Suppressor macrophage treated with lipopolysaccharide for 1 hour (primary cell): ENCODE measurements at regions not wholly inside any gene's neighbourhood (a gene's known extent, or its start where the extent isn't known, plus 50 kb on each side); places are given as distances from the start of the nearest gene placed in this dataset.
"Not testable (repeated sequence)": the region's sequence is repeated elsewhere in the genome, so short reads cannot be mapped to it uniquely, and the experiment has no call there.

ENCODE experiments used
- DNase-seq, 3 donors: peaks; one replicate each; pipeline ENCODE4 v3.0.0-alpha.2; 2020 to 2022

GRCh38 chrX:144202726-144203125 is 318.9 kb downstream of the UBE2NL start:
- not testable (repeated sequence) for DNase-seq

DNA sequence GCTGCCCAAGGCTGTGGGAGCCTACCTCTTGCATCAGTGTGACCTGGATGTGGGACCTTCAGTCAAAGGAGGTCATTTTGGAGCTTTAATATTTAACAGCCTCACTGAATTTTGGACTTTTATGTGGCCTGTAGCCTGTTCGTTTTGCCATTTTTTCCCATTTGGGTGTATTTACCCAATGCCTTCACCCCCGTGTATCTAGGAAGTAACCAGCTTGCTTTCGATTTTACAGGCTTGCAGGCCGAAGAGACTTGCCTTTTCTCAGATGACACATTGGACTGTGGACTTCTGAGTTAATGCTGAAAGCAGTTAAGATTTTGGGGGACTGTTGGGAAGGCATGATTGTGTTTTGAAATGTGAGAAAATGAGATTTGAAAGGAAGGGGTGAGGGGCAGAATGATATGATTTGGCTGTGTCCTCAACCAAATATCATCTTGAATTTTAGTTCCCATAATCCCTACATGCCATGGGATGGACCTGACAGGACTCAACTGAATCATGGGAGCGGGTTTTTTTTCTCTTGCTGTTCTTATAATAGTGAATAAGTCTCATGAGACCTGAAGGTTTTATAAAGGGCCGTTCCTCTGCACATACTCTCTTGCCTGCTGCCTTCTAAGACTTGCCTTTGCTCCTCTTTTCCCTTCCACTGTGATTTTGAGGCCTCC is 324.6 kb downstream of the UBE2NL start:
- DNase-seq, result not testable (repeated sequence)

DNA sequence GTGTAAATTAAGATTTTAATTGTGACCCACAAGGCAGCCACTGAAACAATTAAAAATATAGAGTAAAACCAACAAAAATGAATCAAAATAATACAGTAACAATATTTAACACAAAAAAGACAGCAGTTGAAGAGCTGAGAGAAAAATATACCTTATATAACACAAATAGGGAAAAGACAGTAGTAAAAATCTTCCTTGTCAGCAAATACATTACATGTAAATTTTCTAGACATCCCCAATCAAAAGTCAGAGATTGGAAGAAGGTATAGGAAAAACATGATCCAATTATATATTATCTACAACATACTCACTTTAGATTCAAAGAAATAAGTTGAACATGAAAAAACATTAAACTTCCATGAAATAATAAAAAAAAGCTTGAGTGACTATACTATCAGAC is 330.8 kb downstream of the UBE2NL start:
- no peak for DNase-seq

DNA sequence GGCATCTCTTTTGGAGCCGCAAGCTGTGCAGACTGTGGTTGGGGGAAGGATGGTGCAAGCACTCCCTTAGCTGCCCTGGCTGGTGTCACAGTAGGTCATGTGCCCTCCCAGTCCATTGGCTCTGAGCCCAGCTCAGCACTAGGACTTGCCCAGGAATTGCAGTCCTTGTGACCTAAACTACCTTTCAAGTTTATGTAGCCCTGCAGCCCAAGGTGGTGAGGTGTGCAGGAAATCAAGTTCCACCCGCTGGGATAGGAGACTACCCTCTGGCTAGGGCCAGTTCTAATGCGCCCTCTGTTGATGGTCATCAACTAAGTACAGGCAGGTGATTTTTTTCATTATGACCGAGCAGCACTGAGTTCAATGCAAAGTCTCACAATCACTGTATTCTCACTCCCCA is 335.2 kb downstream of the UBE2NL start:
- no peak for DNase-seq

GRCh38 chrX:144231116-144231785 is 347.4 kb downstream of the UBE2NL start:
- DNase-seq, result not testable (repeated sequence)

DNA sequence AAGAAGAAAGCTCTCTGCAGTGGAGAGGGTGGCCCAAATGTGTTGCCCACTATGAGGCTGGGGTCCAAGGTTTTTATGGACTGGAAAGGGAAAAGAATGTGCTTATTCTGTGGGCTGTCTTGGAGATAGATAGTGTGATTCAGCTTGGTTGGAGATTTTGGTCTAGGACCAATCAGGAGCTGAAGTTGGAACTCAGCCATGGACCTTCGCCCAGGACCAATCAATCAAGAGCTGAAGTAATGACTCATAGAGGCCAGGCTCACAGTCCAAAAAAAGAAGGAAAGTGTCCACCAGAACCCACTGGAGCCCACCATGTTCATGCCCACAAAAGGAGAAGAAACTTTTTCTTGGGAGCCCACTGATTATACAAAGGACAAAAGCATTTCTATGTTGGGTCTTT is 369.5 kb downstream of the UBE2NL start:
- DNase-seq, result no peak

- DNase-seq, result no peak
These were observed 375.2 kb downstream of the UBE2NL start for GRCh38 chrX:144259054-144259453.

DNA sequence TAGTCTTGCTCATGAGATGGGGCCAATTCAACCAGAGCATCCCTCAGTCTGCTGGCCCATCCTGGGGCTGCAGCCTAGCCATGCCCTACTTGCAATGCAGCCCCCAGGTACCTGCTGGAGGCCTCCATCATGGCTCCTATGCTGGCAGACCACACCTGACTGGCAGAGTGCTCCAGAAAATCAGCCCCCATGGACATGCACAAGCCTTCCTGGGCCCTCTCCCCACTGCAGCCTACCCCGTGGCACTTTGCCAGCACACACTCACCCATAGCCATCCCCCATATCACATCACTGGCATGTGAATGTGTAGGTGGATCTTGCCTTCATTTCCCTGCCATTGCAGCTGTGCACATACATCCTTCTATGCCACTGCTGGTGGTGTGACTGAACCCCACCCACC is 381.8 kb downstream of the UBE2NL start:
- DNase-seq, result no peak

DNA sequence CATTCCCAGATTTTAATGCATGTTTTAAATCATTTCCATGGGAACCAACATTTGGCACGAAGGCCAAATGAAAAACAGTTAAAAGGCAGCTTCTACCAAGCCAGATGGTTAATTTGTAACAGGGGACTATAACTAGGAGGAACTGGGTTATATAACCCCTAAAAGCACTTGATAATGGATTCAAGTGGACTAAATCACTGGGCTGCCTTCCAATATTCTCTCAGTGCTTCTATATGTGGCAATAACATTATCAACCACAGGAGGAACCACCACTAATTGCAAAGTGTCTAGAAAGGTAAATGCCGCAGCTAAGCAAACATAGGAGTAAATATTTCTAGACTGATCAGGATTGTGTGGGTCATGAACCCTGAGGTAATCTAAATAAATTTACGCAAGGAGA is 391.5 kb downstream of the UBE2NL start:
- DNase-seq, result no peak

DNA sequence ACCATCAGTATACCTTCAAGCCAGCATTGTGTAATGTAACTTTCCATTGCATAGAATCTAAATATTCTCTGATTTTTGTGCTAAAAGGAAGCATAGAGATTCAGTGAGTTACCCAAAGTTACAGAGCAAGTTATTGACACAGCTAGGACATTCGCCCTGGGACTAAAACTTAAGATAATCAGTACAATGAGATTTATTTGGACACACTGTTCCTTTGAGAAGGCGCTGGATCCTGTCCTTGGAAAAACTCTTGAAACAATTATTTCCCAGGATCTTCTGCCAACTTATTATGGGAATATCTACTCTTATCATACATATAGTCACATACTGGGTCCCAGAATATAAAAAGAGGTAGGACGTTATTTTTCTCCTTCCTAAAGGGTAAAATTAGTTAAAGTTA is 392.0 kb downstream of the UBE2NL start:
- DNase-seq, result no peak

GRCh38 chrX:144293229-144293628 is 409.4 kb downstream of the UBE2NL start:
- DNase-seq, result no peak

DNA sequence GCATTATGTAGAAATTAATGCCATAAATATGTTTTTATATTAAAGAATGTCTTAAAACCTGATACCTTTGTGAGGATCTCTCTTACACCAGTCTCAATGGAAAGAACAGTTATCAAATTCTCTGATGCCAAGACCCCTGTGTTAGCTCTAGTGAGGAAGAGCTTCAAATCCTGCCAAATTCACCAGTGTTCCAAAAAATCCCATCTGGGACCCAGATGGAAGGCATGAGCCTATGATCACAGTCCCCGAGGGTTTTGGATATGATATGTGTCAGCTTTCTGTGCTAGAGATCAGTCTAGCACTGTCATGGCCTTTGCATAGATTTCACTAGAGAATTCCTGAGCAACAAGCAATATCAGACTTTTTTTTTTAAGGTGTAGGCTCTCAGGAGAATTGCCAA is 412.1 kb downstream of the UBE2NL start:
- no peak for DNase-seq

GRCh38 chrX:144297221-144297620 is 413.4 kb downstream of the UBE2NL start:
- no peak for DNase-seq

DNA sequence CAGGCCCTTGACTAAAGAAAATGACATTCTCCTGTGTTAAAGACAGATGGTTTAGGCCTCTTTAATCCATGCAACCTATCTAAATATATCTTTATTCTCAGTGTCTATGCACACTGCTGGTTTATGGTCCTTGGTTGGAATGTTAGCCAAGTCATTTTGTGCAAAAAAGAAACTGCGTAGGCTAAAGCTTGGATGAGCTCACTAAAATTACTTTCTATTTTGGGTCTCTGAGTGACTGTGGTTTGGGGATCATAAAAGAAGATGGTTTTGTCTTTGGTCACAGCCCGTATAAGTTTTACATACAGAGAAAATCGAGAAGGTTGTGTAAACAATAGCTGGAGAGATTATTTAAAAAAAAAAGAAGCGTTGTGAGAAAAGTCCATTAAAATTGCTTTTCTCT is 443.6 kb downstream of the UBE2NL start:
- no peak for DNase-seq

DNA sequence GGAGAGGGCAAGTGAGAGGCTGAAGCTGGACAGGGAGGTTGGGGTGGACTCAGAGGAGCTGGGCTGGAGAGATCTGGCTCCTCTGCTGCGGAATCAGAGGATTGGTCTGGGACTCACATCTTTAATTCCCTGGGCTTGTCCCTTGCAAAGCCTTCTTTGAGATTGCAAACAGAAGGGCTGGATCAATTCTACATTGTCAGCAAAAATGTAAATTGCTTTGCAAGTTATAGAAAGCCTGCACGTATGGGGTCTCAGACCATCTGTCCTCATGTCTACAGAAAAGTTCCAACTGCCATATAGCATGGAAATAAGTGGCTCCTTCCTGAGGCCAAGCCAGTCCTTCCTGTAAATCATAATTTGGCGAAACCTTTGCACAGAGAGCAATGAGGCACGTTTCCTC is 449.6 kb downstream of the UBE2NL start:
- no peak for DNase-seq

GRCh38 chrX:144334577-144334976 is 450.7 kb downstream of the UBE2NL start:
- DNase-seq, result no peak

DNA sequence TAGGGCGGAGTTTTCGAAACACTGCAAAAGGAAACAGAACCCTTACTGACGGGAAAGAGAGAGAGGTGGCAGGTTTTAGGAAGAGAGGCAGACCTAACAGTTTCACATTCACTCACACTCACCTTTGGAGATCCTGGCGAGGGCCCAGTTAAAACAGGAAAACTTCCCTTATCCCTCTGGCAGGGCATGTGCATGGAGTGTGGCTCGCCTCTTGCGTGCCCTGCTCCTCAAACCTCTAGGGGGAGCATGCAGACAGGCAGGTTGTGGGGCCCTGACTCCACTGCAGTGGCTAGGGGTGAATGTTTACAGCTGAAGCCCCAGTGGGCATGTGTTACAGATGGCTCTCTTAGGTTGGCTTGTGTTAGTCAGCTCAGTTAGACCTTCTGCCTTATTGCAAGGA is 451.5 kb downstream of the UBE2NL start:
- no peak for DNase-seq

DNA sequence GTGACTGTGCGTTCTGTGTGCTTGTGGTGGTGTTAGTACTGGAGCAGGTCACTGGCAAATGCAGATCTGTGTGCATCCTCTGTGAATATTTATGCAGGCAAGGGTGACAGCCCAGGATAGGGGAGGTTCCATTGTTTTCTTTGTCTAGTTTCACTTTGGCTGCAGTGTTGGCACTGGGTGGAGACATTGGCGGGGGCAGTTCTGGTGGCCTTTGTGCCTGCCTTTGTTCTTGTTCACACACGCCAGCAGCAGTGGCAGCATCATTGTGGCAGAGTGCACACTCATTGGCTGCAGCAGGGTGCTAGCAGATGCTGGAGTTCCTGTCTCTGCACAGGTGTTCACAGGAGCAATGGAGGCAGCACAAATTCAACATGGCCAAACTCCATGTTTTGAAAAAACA is 495.3 kb downstream of the UBE2NL start:
- no peak for DNase-seq

DNA sequence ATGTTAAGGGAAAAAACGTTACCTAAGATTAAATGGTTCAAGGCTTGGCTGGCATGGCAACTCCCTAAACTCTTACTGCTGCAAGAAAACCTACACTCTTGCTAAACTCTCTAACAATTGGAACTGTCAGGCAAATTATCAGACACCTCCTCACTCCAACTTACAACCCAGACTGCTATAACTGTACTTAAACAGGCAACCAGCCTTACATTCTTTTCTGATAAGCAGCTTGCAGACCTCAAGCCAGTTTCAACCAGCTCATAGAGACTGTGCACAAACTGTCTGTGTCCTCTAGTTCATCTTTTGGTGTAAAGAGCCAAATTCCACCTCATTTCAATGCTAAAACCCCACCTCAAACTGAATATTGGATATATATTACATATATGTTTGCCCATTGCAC is 504.9 kb downstream of the UBE2NL start:
- DNase-seq, result no peak
